Fibroblast of lung (primary cell): ENCODE measurements at regions not wholly inside any gene's neighbourhood (a gene's known extent, or its start where the extent isn't known, plus 50 kb on each side); places are given as distances from the start of the nearest gene placed in this dataset.
"Not testable (repeated sequence)": the region's sequence is repeated elsewhere in the genome, so short reads cannot be mapped to it uniquely, and the experiment has no call there.

ENCODE experiments used
- DNase-seq, 2 donors: peaks; one replicate each; pipeline versions ENCODE4 v3.0.0 to v3.0.0-alpha.2; 2010; ENCODE audit warnings: low read depth in 2 of 2
- H2AFZ ChIP-seq: 2 replicates; pipeline ENCODE4 v1.5.1; 2012; ENCODE audit warnings: low read length, control low read depth, inconsistent platforms
- H3K27ac ChIP-seq: 2 replicates; pipeline ENCODE4 v1.5.1; 2011; ENCODE audit warnings: low read length, control low read depth; ENCODE audit not compliant: insufficient read depth
- H3K27me3 ChIP-seq: 2 replicates; pipeline ENCODE4 v1.5.1; 2011; ENCODE audit warnings: mild to moderate bottlenecking, low read length; ENCODE audit not compliant: control insufficient read depth, insufficient read depth
- H3K36me3 ChIP-seq: 2 replicates; pipeline ENCODE4 v1.5.1; 2011; ENCODE audit warnings: low read length; ENCODE audit not compliant: control insufficient read depth, insufficient read depth
- H3K4me1 ChIP-seq: 2 replicates; pipeline ENCODE4 v1.5.1; 2011; ENCODE audit warnings: low read length; ENCODE audit not compliant: control insufficient read depth, insufficient read depth; ENCODE audit errors: extremely low read depth
- H3K4me2 ChIP-seq: 2 replicates; pipeline ENCODE4 v1.5.1; 2011; ENCODE audit warnings: low read length, control low read depth; ENCODE audit not compliant: insufficient read depth; ENCODE audit errors: extremely low read depth
- H3K4me3 ChIP-seq, 4 experiments: fragments of 200-600 bp in 1 of 4; sonication (generic) in 1 of 4; replicated peaks in 1 of 4; 2 replicates each; pipeline ENCODE4 v1.5.1; 2011 to 2016; ENCODE audit warnings: low read length in 4 of 4, low read depth in 3 of 4, mild to moderate bottlenecking in 3 of 4, control low read depth in 2 of 4, inconsistent platforms in 1 of 4, mixed read lengths in 1 of 4; ENCODE audit not compliant: insufficient read depth in 1 of 4; ENCODE audit errors: control extremely low read depth in 1 of 4
- H3K79me2 ChIP-seq: 2 replicates; pipeline ENCODE4 v1.5.1; 2012; ENCODE audit warnings: mild to moderate bottlenecking, low read length, inconsistent platforms; ENCODE audit not compliant: control insufficient read depth, insufficient read depth
- H3K9ac ChIP-seq: 2 replicates; pipeline ENCODE4 v1.5.1; 2011; ENCODE audit warnings: mild to moderate bottlenecking, low read length, control low read depth; ENCODE audit not compliant: insufficient read depth
- H3K9me3 ChIP-seq: 2 replicates; pipeline ENCODE4 v1.5.1; 2012; ENCODE audit warnings: low read depth, low read length; ENCODE audit not compliant: control insufficient read depth, insufficient read depth
- H4K20me1 ChIP-seq: 2 replicates; pipeline ENCODE4 v1.5.1; 2011; ENCODE audit warnings: low read length; ENCODE audit not compliant: control insufficient read depth, insufficient read depth; ENCODE audit errors: extremely low read depth
- CTCF ChIP-seq, 2 donors: IDR thresholded peaks in 1 of 2; conservative IDR thresholded peaks in 1 of 2; 1 replicate in 1 of 2; 2 replicates in 1 of 2; pipeline ENCODE4 v1.5.1; 2011 to 2012; ENCODE audit warnings: low read length in 2 of 2, control low read depth in 1 of 2, inconsistent platforms in 1 of 2, low read depth in 1 of 2, mild to moderate bottlenecking in 1 of 2
- EZH2 ChIP-seq: IDR thresholded peaks from 2 replicates; pipeline ENCODE4 v1.5.1; 2012; ENCODE audit warnings: low read length, control low read depth, mild to moderate bottlenecking; ENCODE audit errors: missing control alignments

- no peak overlapping the region for H3K4me2 ChIP-seq
- DNase-seq: no peak
- H3K79me2 ChIP-seq: no peaks in the 10 kb centered on the region
- no peak overlapping the region for H3K4me3 ChIP-seq
- H2AFZ ChIP-seq: no peak overlapping the region
- H3K4me1 ChIP-seq: no peaks in the 10 kb centered on the region
- H3K9me3 ChIP-seq: no peaks in the 10 kb centered on the region
- TF ChIP-seq CTCF (conservative IDR thresholded peaks at IDR 0.05 in 1 of 2, IDR thresholded peaks at IDR 0.05 in 1 of 2; ENCODE audit: low read depth in 1 of 2, low read length in 2 of 2) (no peak), EZH2 (no peak)
- no peaks in the 10 kb centered on the region for H3K36me3 ChIP-seq
- no peaks in the 10 kb centered on the region for H3K27me3 ChIP-seq
- H3K27ac ChIP-seq: no peak overlapping the region
- no peaks in the 10 kb centered on the region for H4K20me1 ChIP-seq
- H3K9ac ChIP-seq: no peak overlapping the region
These were observed 429.6 kb downstream of the BRD1 start for GRCh38 chr22:49398115-49398514.

- no peaks in the 10 kb centered on the region for H4K20me1 ChIP-seq
- H3K4me1 ChIP-seq: no peaks in the 10 kb centered on the region
- no peaks in the 10 kb centered on the region for H3K9me3 ChIP-seq
- no peaks in the 10 kb centered on the region for H3K36me3 ChIP-seq
- no peak overlapping the region for H3K4me3 ChIP-seq
- no peak overlapping the region for H2AFZ ChIP-seq
- H3K9ac ChIP-seq: no peak overlapping the region
- H3K27ac ChIP-seq: no peak overlapping the region
- no peak for DNase-seq
- no peaks in the 10 kb centered on the region for H3K27me3 ChIP-seq
- no peaks in the 10 kb centered on the region for H3K79me2 ChIP-seq
- H3K4me2 ChIP-seq: no peak overlapping the region
- no peak for TF ChIP-seq CTCF (conservative IDR thresholded peaks at IDR 0.05 in 1 of 2, IDR thresholded peaks at IDR 0.05 in 1 of 2; ENCODE audit: low read depth in 1 of 2, low read length in 2 of 2)
- no peak for TF ChIP-seq EZH2
These were observed 430.9 kb downstream of the BRD1 start for GRCh38 chr22:49396817-49397216.

DNA sequence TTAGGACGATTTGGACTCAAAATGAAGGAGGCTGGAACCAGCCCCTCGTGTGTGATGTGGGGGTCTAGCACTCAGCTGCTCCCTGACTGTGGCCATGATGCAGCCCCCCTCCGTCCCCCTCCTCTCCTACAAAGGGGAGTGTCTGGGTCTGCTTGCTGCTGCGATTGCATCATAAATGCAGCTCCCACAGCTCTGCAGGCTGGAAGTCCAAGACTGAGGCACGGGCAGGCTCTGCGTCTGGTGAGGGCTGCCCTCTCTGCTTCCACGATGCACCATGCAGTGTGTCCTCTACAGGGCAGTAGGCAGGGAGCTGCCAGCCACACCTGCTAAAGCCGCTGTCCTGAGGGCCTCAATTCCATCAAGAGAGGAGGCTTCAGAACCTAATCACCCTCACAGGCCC, 432.1 kb downstream of the BRD1 start:
- Histone ChIP-seq H3K4me2 (no peak overlapping the region), H3K27ac (no peak overlapping the region), H3K36me3 (no peaks in the 10 kb centered on the region), H3K9me3 (no peaks in the 10 kb centered on the region), H3K27me3 (no peaks in the 10 kb centered on the region), H2AFZ (no peak overlapping the region), H3K4me3 (no peak overlapping the region), H3K9ac (no peak overlapping the region), H4K20me1 (no peaks in the 10 kb centered on the region), H3K79me2 (no peaks in the 10 kb centered on the region), H3K4me1 (no peaks in the 10 kb centered on the region)
- DNase-seq: no peak
- TF ChIP-seq CTCF (conservative IDR thresholded peaks at IDR 0.05 in 1 of 2, IDR thresholded peaks at IDR 0.05 in 1 of 2; ENCODE audit: low read depth in 1 of 2, low read length in 2 of 2) (no peak), EZH2 (no peak)

DNA sequence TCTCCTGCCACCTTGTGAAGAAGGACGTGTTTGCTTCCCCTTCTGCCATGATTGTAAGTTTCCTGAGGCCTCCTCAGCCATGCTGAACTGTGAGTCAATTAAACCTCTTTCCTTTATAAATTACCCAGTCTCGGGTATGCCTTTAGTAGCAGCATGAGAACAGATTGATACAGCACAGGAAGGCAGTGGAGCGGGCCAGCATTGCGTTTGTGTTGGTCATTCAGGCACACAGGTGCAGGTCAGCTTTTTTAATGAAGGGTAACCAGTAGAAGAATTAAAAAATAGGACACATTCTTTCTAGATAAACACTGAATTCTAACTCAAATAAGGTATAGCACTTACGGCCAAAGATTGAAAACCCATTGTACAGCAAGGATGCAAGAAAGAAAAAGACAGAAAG, 432.6 kb downstream of the BRD1 start:
- not testable (repeated sequence) for DNase-seq, H3K36me3 ChIP-seq, H3K9me3 ChIP-seq, H3K4me3 ChIP-seq, H3K27me3 ChIP-seq, H2AFZ ChIP-seq, H3K4me2 ChIP-seq, H3K79me2 ChIP-seq, H3K4me1 ChIP-seq, H3K27ac ChIP-seq, H4K20me1 ChIP-seq, H3K9ac ChIP-seq
